Chondrocyte (in vitro differentiated cells): ENCODE measurements at regions not wholly inside any gene's neighbourhood (a gene's known extent, or its start where the extent isn't known, plus 50 kb on each side); places are given as distances from the start of the nearest gene placed in this dataset.

Experiments
- DNase-seq: peaks from one replicate; pipeline ENCODE4 v3.0.0; 2021; ENCODE audit warnings: mixed read lengths, low spot score
- H3K27ac Mint-ChIP-seq: one replicate; pipeline ENCODE4 v1.8.0; 2021; ENCODE audit warnings: mild to moderate bottlenecking, moderate library complexity, mixed read lengths; ENCODE audit not compliant: unreplicated experiment
- H3K27me3 Mint-ChIP-seq: 2 replicates; pipeline ENCODE4 v1.8.0; 2021; ENCODE audit warnings: low read depth, mixed read lengths
- H3K36me3 Mint-ChIP-seq: 2 replicates; pipeline ENCODE4 v1.8.0; 2021; ENCODE audit warnings: low read depth, mixed read lengths
- H3K4me1 Mint-ChIP-seq: 2 replicates; pipeline ENCODE4 v1.8.0; 2021; ENCODE audit warnings: low read depth, mild to moderate bottlenecking, mixed read lengths
- H3K4me3 Mint-ChIP-seq: one replicate; pipeline ENCODE4 v1.8.0; 2021; ENCODE audit warnings: mild to moderate bottlenecking, moderate library complexity, mixed read lengths; ENCODE audit not compliant: unreplicated experiment
- H3K9me3 Mint-ChIP-seq: 2 replicates; pipeline ENCODE4 v1.8.0; 2021; ENCODE audit warnings: low read depth, mixed read lengths
- CTCF ChIP-seq: fragments of 200-600 bp; sonication (generic); IDR thresholded peaks from 2 replicates; pipeline ENCODE4 v1.5.0; 2021; ENCODE audit warnings: antibody characterized with exemption, mild to moderate bottlenecking, moderate library complexity

GRCh38 chr4:166519774-166520173, 646.7 kb downstream of the TLL1 start:
- DNase-seq = no peak
- no peak for TF ChIP-seq CTCF
- H3K4me3 Mint-ChIP-seq = no peak overlapping the region
- no peaks in the 10 kb centered on the region for H3K4me1 Mint-ChIP-seq
- H3K27me3 Mint-ChIP-seq = peaks cover 27% of the 10 kb centered on the region
- no peak overlapping the region for H3K27ac Mint-ChIP-seq
- H3K9me3 Mint-ChIP-seq = peaks cover 3% of the 10 kb centered on the region
- no peaks in the 10 kb centered on the region for H3K36me3 Mint-ChIP-seq

GRCh38 chr4:166527500-166527899, 654.5 kb downstream of the TLL1 start:
- no peak for TF ChIP-seq CTCF
- H3K36me3 Mint-ChIP-seq = no peaks in the 10 kb centered on the region
- DNase-seq = no peak
- H3K4me1 Mint-ChIP-seq = no peaks in the 10 kb centered on the region
- H3K27ac Mint-ChIP-seq = no peak overlapping the region
- no peaks in the 10 kb centered on the region for H3K9me3 Mint-ChIP-seq
- no peak overlapping the region for H3K4me3 Mint-ChIP-seq
- peaks cover 21% of the 10 kb centered on the region for H3K27me3 Mint-ChIP-seq

GRCh38 chr4:166531703-166532102, 658.7 kb downstream of the TLL1 start:
- H3K4me3 Mint-ChIP-seq = no peak overlapping the region
- H3K36me3 Mint-ChIP-seq = no peaks in the 10 kb centered on the region
- H3K9me3 Mint-ChIP-seq = peaks cover 4% of the 10 kb centered on the region
- no peaks in the 10 kb centered on the region for H3K4me1 Mint-ChIP-seq
- no peak overlapping the region for H3K27ac Mint-ChIP-seq
- DNase-seq = no peak
- no peak for TF ChIP-seq CTCF
- H3K27me3 Mint-ChIP-seq = peaks cover 27% of the 10 kb centered on the region

- H3K4me1 Mint-ChIP-seq = no peaks in the 10 kb centered on the region
- no peaks in the 10 kb centered on the region for H3K36me3 Mint-ChIP-seq
- no peak for DNase-seq
- H3K4me3 Mint-ChIP-seq = no peak overlapping the region
- H3K9me3 Mint-ChIP-seq = peaks cover 4% of the 10 kb centered on the region
- no peak overlapping the region for H3K27ac Mint-ChIP-seq
- no peak for TF ChIP-seq CTCF
- H3K27me3 Mint-ChIP-seq = peaks cover 27% of the 10 kb centered on the region
These were observed 662.8 kb downstream of the TLL1 start for GRCh38 chr4:166535865-166536264.

GRCh38 chr4:166538491-166539005, 665.5 kb downstream of the TLL1 start:
- Mint-ChIP-seq H3K27me3 (peaks cover 29% of the 10 kb centered on the region), H3K4me3 (no peak overlapping the region), H3K36me3 (no peaks in the 10 kb centered on the region), H3K9me3 (peaks cover 4% of the 10 kb centered on the region), H3K27ac (no peak overlapping the region), H3K4me1 (no peaks in the 10 kb centered on the region)
- no peak for TF ChIP-seq CTCF
- no peak for DNase-seq
